ENCODE measurements at regions not wholly inside any gene's neighbourhood (a gene's known extent, or its start where the extent isn't known, plus 50 kb on each side); places are given as distances from the start of the nearest gene placed in this dataset.

- TF ChIP-seq ZNF626 (tag by site-specific recombination; IDR thresholded peaks at IDR 0.05) (no peak), CTCF (tag by site-specific recombination; IDR thresholded peaks at IDR 0.05) (no peak), ZBTB21 (tag by site-specific recombination; IDR thresholded peaks at IDR 0.05) (no peak), ZBTB7A (tag by site-specific recombination; IDR thresholded peaks at IDR 0.05; ENCODE audit: low read depth) (no peak), ZNF404 (tag by site-specific recombination; IDR thresholded peaks at IDR 0.05) (no peak), AEBP2 (tag by site-specific recombination; IDR thresholded peaks at IDR 0.05; ENCODE audit: borderline replicate concordance) (no peak), ZNF362 (tag by site-specific recombination; IDR thresholded peaks at IDR 0.05) (no peak), ZNF214 (tag by site-specific recombination; IDR thresholded peaks at IDR 0.05; ENCODE audit: borderline replicate concordance) (no peak), OSR2 (tag by site-specific recombination; IDR thresholded peaks at IDR 0.05) (no peak), ZNF223 (tag by site-specific recombination; IDR thresholded peaks at IDR 0.05) (no peak), ZNF830 (tag by site-specific recombination; IDR thresholded peaks at IDR 0.05; ENCODE audit: low read depth) (no peak)
Measured at GRCh38 chr6:121550491-121551010, 115.1 kb downstream of the GJA1 start.
